ENCODE measurements at regions not wholly inside any gene's neighbourhood (a gene's known extent, or its start where the extent isn't known, plus 50 kb on each side); places are given as distances from the start of the nearest gene placed in this dataset.
"Not testable (repeated sequence)": the region's sequence is repeated elsewhere in the genome, so short reads cannot be mapped to it uniquely, and the experiment has no call there.

DNA sequence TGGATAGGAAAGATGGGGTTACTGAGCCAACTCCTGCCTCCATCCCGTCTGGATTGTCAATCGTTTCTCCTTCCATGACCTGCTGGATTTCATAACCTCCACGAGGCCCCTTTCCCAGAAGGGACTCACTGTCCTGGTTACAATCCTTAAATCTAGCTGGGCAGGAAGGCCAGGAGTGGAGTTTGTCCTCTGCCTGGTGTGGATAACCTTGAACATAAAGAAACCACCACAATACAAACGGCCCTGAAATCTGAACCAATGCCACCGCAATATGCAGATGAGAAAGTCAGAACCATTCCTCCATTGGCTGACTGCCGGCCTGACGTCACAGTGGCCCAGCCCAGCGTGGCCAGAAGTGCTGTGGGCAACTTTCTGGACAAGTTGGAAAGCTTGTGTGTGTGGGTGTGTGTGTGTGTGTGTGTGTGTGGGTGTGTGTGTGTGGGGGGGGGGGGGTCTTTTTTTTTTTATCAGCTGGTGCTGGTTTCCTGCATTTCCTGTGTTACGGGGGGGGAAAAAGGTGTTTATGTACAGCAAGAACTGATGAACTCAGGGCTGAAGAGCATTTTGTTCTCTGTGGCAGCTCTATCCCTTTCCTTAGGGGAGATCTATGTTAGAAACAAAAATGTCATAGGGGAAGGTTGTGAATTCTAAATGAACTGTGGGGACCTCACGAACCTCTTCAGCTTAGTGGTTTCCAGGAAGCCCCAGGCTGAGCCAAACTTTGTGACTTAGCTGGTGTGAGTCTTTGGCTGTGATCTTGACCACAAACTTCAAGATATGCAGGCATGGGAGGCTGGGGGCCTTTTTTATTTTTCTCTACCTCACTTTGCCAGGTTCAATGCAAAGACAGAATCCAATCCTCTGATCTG is 81.6 kb upstream of the MED13L start:
- in situ Hi-C loops (cut with HindIII; ENCODE audit: low sequenced_read_pairs): no loop called here
- DNase-seq (ENCODE audit: low spot score): peak; percentile 87

- DNase-seq (ENCODE audit: low spot score): no peak
- in situ Hi-C loops (cut with HindIII; ENCODE audit: low sequenced_read_pairs): no loop called here
Measured at GRCh38 chr12:116360579-116361413, 83.3 kb upstream of the MED13L start.

DNA sequence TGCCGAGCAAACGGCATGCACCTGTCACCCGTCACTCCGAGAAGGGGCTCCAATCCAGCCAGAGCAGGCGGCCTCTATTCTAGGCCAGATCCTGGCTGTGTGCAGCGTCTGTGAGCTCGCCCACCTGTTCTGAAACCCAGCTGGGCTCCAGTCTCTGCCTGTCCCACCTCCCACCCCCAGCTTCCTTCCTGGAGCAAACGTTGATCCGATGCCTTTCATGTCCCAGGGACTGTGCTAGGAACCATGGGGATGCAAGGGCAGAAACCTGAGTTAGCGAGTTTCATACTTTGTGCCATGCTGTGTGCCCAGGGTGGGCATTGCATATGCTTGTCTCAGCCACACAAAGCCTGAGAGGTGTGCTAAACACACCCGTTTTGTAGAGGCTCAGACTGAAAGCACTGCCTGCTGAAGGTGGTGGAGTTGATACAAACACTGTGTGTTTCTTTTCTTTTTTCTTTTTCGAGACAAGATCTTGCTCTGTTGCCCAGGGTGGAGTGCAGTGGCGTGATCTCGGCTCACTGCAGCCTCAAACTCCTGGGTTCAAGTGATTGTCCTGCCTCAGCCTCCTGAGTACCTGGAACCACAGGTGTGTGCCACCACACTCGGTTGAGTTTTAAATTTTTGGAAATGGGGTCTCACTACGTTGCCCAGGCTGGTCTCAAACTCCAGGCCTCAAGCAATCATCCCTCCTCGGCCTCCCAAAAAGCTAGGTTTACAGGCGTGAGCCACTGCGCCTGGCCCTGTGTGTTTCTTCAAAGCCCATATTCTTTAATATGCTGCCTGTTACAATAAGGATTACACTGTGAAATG is 84.1 kb upstream of the MED13L start:
- DNase-seq (ENCODE audit: low spot score): peak; percentile 94
- in situ Hi-C loops (cut with HindIII; ENCODE audit: low sequenced_read_pairs): no loop called here

DNA sequence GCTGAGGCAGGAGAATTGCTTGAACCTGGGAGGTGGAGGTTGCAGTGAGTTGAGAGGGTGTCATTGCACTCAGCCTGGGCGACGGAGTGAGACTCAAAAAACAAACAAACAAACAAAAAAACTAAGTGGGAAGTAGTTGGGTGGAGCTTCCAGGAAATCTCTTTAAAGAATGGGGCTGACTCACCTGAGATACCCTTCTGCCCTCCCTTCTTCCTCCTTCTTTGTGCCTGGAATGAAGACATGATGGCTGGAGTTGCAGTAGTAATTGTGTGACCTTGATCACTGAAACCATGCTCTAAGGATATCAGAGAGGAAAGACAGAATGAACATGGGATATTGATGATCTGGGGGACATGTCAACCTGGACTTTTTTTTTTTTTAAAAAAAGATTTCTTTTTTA is 87.6 kb upstream of the MED13L start:
- DNase-seq (ENCODE audit: low spot score): no peak
- in situ Hi-C loops (cut with HindIII; ENCODE audit: low sequenced_read_pairs): no loop called here

DNA sequence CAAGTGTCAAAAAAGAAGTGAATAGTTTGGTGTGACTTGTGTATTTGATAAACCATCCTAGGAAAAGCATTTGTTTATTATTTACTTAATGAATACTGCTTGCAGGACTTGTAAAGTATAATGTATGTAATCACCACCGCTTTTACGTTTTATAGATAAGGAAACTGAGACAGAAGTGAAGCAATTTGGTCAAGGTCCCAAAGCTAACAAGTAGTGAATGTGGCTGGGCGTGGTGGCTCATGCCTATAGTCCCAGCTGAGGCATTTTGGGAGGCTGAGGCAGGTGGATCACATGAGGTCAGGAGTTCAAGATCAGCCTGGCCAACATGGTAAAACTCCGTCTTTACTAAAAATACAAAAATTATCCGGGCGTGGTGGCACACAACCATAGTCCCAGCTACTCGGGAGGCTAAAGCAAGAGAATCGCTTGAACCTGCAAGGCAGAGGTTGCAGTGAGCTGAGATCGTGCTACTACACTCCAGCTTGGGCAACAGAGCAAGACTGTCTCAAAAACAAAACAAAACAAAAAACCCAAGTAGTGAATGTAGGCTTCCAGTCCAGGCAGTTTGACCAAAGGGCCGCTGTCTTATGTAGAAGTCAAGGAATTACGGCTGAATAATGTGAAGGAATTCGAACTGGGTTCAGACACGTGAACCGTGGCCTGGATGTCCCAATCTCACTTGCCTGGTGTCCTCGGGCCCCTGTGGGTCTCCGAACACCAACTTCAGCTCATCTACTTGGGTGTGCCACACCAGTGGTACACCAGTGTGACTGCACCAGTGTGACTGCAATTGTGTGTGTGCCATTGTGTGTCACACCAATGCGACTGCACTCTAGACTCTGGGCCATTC is 88.3 kb upstream of the MED13L start:
- DNase-seq (ENCODE audit: low spot score): no peak
- in situ Hi-C loops (cut with HindIII; ENCODE audit: low sequenced_read_pairs): no loop called here

- DNase-seq (ENCODE audit: low spot score): peak; percentile 96
- in situ Hi-C loops (cut with HindIII; ENCODE audit: low sequenced_read_pairs): no loop called here
Measured at GRCh38 chr12:116366456-116366776, 88.9 kb upstream of the MED13L start.

- DNase-seq (ENCODE audit: low spot score): no peak
- in situ Hi-C loops (cut with HindIII; ENCODE audit: low sequenced_read_pairs): no loop called here
Measured at GRCh38 chr12:116366824-116367223, 89.3 kb upstream of the MED13L start.

GRCh38 chr12:116368196-116369194 is 91.0 kb upstream of the MED13L start:
- no peak for DNase-seq (ENCODE audit: low spot score)

DNA sequence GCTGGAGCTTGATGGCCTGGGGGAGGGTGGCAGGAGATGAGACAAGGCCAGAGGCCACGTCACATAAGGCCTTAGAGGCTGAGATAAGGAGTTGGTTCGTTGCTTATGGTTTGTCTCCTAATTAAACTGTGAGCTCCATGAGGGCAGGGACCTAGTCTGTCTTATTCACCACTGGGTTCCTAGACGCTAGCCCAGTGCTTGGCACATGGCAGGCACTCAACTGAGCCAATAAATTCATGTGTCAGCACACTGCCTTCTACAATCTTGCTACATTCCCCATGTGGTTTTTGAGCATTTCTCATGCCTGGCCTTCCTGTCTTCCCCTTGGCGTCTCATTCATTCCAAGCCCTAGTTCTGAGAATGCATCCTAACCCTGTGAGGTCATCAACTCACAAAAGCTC is 92.5 kb upstream of the MED13L start:
- DNase-seq (ENCODE audit: low spot score): no peak
- in situ Hi-C loops (cut with HindIII; ENCODE audit: low sequenced_read_pairs): no loop called here

More at GRCh38 chr12:116368196-116369194, 91.0 kb upstream of the MED13L start:
- in situ Hi-C loops (cut with HindIII; ENCODE audit: low sequenced_read_pairs): no loop called here

GRCh38 chr12:116370886-116371580 is 93.5 kb upstream of the MED13L start:
- in situ Hi-C loops (cut with HindIII; ENCODE audit: low sequenced_read_pairs): no loop called here
- no peak for DNase-seq (ENCODE audit: low spot score)

DNA sequence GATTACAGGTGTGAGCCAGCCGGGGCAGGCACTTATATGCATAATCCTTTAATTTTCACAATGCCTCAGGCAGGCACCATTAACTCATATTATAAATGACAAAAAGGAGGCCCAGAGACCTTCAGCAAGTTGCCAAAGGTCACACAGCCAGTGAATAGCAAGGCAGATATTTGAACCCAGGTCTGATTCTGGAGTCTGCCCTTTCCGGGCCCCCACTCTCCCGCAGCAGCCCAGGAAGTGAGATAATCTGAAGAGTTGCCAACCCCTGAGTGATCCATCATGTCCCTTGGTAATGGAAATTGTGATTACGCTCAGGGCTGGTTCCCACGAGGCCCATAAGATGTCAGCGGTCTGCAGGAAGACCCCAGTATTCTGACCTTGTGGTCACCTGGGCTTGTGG is 95.3 kb upstream of the MED13L start:
- in situ Hi-C loops (cut with HindIII; ENCODE audit: low sequenced_read_pairs): no loop called here
- no peak for DNase-seq (ENCODE audit: low spot score)

DNA sequence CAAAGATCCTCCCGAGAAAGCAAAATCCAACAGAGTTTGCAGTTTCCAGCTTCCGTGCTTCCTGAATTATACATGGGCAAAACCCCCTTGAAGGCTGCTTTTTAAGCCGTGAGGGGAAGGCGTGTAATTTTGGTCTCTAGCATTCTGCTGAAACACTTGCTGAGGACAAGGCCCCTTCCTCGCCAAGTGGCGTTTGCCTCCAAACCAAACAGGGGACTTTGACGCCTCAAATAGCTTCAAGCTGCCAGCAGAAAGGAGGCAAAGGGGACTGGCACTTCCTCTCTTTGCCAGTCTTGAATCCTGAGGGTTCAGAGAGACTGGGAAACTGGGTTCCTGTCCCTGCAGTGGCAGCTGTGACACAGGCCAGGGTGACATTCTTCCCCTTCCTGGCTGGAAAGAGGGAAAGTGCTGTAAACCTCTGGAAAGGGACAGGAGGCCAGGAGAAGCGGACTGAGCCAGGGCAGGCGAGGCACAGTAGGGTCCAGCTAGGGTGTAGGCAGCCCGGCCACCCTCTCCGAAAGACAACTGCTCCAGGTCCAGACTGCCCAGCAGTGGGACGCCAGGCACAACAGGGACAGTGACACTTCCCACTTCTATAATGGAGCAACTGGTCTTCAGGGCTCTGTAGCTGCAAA is 96.2 kb upstream of the MED13L start:
- in situ Hi-C loops (cut with HindIII; ENCODE audit: low sequenced_read_pairs): no loop called here

GRCh38 chr12:116374207-116374606 is 96.7 kb upstream of the MED13L start:
- DNase-seq (ENCODE audit: low spot score): no peak
- in situ Hi-C loops (cut with HindIII; ENCODE audit: low sequenced_read_pairs): no loop called here

More for the DNA sequence above, 96.2 kb upstream of the MED13L start:
- DNase-seq (ENCODE audit: low spot score): no peak

DNA sequence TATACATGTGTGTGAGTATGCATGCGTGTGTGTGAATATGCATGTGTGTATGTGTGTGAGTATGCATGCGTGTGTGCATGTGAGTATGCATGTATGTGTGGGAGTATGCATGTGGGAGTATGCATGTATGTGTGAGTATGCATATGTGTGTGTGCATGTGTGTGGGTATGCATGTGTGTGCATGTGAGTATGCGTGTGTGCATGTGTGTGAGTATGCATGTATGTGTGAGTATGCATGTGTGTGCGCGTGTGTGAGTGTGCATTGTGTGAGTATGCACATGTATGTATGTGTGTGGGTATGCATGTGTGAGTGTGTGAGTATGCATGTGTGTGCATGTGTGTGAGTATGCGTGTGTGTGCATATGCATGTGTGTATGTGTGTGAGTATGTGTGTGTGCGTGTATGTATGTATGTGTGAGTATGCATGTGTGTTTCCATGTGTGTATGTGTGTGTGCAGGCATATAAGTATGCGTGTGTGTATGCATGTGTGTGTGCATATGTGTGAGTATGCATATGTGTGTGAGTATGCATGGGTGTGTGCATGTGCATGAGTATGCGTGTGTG is 97.9 kb upstream of the MED13L start:
- no peak for DNase-seq (ENCODE audit: low spot score)
- in situ Hi-C loops (cut with HindIII; ENCODE audit: low sequenced_read_pairs): no loop called here

- no peak for DNase-seq (ENCODE audit: low spot score)
- in situ Hi-C loops (cut with HindIII; ENCODE audit: low sequenced_read_pairs): no loop called here
Measured at GRCh38 chr12:116376354-116377193, 99.1 kb upstream of the MED13L start.

- DNase-seq (ENCODE audit: low spot score); in situ Hi-C loops (cut with HindIII; ENCODE audit: low sequenced_read_pairs): not testable (repeated sequence)
Measured at GRCh38 chr12:116377194-116377571, 99.7 kb upstream of the MED13L start.

Measured in G401 (cell line).